ENCODE measurements at regions not wholly inside any gene's neighbourhood (a gene's known extent, or its start where the extent isn't known, plus 50 kb on each side); places are given as distances from the start of the nearest gene placed in this dataset.
"Not testable (repeated sequence)": the region's sequence is repeated elsewhere in the genome, so short reads cannot be mapped to it uniquely, and the experiment has no call there.

DNA sequence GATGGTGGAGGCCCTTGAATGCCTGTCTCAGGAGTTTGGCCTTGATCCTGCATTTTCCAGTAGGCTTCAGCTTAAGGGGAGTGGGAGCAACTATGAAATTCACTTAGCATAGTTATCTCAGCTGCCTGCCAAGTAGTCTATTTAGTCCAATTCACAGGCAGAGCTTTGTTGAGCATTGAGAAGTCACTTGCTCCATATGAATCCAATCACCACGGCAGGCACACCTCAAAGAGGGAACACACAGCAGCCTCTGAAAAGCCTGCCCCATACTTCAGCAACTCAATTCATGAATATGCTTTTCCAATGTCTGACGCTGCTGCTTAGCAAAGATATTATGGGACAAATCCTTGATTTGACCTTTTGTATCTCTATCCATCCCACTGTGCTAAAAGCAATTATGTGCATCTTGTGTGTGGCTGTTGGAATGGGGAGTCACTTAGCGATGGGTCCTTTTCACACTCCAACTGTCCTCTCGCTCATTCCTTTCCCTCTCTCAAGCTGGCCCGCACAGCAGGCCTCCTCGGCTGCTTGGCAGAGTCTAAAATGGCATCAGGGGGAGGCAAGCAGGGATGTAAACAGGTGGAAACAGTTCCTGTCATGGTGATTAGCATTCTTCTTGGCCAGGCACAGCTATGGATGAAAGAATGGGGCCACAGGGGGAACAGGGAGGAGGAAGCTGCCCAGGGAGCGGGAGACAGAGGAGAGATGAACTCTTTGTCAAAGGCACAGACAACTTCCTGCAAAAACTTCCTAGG is 56.0 kb upstream of the LRPPRC start:
- no peak for DNase-seq

- DNase-seq, result no peak
Measured at GRCh38 chr2:44052584-44052983, 56.8 kb upstream of the LRPPRC start.

- DNase-seq, result no peak
Measured at GRCh38 chr2:44053052-44053451, 57.3 kb upstream of the LRPPRC start.

DNA sequence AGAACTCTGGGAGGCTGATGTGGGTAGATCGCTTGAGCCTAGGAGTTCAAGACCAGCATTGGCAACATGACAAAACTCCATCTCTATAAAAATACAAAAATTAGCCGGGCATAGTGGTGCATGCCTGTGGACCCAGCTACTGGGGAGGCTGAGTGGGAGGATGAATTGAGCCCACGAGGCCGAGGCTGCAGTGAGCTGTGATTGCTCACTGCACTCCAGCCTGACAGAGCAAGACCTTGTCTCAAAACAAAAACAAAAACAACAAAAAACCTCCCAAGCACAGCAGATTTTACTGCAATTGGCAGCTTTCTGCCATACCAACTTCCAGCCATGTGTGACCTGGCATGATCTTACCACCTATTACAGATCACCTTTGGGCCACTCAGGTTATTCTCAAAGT is 57.7 kb upstream of the LRPPRC start:
- DNase-seq, result no peak

DNA sequence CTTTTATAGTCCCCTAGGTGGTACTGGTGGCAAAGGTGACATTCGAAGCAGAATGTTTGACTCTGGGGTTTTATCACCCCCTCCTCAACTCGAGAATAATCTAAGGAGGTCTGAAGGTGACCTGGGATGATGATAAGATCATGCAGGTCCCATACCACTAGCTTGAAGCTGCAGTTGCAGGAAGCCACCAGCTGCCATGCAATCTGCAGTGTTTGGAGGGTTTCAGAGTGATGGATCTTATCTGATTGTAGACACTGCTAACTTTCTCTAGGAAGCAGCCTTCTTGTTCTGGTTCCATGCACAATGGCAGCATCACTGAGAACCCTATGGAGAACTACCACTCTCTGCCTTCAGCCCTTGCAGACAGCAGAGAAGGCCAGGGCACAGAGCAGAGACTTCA is 59.4 kb upstream of the LRPPRC start:
- DNase-seq, result no peak

GRCh38 chr2:44055664-44056063 is 59.9 kb upstream of the LRPPRC start:
- no peak for DNase-seq

DNA sequence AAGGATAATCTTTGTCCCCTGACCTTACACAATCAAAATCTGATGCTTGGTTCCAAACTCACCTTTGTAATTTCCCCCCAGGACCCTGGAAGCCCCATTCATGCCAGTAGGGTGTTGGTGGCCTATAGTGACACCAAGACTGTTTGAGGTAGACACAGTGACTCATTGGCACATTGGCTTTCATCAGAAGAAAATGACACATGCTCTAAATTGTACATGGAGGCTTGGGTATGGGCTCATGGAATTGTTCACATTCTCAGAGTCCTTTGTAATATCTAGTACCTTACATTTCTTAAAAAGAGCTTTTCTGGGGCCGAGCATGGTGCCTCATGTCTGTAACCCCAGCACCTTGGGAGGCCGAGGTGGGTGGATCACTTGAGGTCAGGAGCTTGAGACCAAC is 61.2 kb upstream of the LRPPRC start:
- DNase-seq, result no peak

- DNase-seq, result not testable (repeated sequence)
Measured at GRCh38 chr2:44060286-44060685, 64.5 kb upstream of the LRPPRC start.

GRCh38 chr2:44060990-44061389 is 65.2 kb upstream of the LRPPRC start:
- DNase-seq, result no peak

DNA sequence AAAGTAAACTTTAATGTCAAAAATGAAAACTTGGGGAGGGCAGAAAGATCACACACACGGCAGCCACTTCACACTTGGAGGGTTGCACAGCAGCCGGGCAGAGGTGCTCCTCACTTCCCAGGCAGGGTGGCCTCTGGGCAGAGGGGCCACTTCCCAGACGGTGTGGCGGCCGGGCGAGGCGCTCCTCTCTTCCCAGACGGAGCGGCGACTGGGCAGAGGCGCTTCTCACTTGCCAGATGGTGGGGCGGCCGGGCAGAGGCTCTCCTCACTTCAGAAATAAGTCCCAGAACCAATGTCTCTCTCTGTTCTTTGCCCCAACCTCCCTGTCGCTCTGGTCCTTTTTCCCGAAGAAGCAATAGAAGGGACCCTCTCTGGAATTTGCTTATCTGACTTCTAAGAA is 65.7 kb upstream of the LRPPRC start:
- DNase-seq, result no peak

GRCh38 chr2:44061876-44062275 is 66.1 kb upstream of the LRPPRC start:
- no peak for DNase-seq

- no peak for DNase-seq
Measured at GRCh38 chr2:44063033-44063432, 67.2 kb upstream of the LRPPRC start.

- DNase-seq, result not testable (repeated sequence)
Measured at GRCh38 chr2:44064281-44064680, 68.5 kb upstream of the LRPPRC start.

DNA sequence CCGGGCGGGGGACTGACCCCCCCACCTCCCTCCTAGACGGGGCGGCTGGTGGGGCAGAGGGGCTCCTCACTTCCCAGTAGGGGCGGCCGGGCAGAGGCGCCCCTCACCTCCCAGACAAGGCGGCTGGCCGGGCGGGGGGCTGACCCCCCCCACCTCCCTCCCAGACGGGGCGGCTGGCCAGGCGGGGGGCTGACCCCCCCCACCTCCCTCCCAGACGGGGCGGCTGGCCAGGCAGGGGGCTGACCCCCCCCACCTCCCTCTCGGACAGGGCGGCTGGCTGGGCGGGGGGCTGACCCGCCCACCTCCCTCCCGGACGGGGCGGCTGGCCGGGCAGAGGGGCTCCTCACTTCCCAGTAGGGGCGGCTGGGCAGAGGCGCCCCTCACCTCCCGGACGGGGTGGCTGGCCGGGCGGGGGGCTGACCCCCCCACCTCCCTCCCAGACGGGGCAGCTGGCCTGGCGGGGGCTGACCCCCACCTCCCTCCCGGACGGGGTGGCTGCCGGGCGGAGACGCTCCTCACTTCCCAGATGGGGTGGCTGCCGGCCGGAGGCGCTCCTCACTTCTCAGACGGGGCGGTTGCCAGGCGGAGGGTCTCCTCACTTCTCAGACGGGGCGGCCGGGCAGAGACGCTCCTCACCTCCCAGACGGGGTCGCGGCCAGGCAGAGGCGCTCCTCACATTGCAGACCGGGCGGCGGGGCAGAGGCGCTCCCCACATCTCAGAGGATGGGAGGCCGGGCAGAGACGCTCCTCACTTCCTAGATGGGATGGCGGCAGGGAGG is 71.4 kb upstream of the LRPPRC start:
- DNase-seq, result not testable (repeated sequence)

GRCh38 chr2:44067791-44068181 is 72.0 kb upstream of the LRPPRC start:
- DNase-seq, result not testable (repeated sequence)

GRCh38 chr2:44071454-44072046 is 75.8 kb upstream of the LRPPRC start:
- no peak for DNase-seq

DNA sequence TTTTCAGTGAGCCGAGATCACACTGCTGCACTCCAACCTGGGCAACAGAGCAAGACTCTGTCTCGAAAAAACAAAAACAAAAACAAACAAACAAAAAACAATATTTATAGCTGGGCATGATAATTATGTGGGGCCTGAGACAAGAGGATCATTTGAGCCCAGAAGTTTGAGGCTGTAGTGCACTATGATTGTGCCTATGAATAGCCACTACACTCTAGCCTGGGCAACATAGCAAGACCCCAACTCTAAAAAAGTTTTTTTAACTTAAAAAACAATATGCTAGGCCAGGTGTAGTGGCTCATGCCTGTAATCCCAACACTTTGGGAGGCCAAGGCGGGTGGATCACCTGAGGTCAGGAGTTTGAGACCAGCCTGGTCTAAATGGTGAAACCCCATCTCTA is 77.9 kb upstream of the LRPPRC start:
- not testable (repeated sequence) for DNase-seq

DNA sequence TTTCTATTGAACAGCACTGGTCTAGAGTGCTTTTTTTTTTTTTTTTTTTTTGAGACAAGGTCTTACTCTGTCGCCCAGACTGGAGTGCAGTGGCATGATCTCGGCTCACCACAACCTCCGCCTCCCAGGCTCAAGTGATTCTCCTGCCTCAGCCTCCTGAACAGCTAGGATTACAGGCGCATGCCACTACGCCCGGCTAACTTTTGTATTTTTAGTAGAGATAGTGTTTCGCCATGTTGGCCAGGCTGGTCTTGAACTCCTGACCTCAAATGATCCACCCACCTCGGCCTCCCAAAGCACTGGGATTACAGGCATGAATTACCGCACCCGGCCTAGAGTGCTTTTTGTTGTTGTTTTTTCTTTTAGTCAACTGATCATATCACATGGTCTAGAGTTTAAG is 79.0 kb upstream of the LRPPRC start:
- not testable (repeated sequence) for DNase-seq

DNA sequence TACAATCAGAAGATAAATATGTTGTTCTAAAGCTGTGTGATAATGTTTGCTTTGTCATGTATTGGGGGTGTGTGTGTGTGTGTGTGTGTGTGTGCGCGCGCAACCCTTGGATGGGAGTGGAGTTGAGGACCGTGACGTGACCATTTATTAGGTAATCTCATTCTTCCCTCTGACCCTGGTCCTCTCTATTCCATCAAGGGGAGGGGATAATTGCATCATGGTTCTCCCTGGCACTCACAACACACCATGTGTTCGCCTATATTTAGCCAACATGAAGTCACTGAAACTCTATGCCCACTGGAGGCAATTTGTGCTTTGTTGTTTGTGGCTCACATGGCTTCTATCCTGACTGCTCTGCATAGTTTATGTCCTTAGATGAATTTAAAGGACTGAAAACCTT is 79.8 kb upstream of the LRPPRC start:
- peak; percentile 26 for DNase-seq

DNA sequence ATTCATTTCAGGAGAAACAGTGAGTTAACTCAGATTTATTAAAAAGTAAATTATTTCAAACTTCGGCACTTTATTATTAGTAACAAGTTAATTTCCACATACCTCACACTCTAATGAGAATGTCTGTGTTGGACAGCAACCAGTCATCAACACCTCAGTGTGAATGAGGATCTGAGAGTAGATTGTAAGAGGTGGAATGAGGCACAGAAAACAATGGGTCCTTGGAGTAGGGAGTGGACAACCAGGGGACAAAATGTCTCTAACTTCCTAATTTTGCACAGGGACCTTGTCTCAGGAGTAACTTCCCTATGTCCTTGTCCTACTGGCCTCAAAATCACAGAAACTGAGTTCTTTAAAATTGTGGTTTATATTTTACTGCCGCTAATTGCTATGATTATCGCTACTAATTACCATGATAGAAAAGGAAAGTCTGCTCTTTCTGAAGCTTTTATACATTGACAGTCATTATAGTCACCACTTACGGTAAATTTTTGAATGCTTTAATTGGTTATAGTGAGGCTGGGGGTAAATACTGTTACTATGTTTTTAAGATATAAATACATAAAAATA is 82.2 kb upstream of the LRPPRC start:
- DNase-seq, result no peak

GRCh38 chr2:44079686-44080085 is 83.9 kb upstream of the LRPPRC start:
- DNase-seq, result no peak

GRCh38 chr2:44083054-44083453 is 85.6 kb upstream of the PPM1B start:
- DNase-seq, result no peak

DNA sequence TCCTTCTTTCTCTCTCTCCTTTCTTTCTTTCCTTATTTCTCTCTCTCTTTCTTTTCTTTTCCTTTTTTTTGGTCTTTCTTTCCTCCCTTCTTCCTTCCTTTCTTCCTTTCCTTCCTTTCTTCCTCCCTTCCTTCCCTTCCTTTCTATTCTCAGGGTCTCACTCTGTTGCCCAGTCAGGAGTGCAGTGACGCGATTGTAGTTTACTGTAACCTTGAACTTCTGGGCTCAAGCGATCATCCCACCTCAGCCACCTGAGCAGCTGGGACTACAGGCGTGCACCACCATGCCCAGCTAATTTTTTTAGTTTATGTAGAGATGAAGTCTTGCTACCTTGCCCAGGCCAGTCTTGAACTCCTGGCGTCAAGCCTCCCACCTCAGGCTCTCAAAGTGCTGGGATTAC is 83.8 kb upstream of the PPM1B start:
- no peak for DNase-seq

Data from skin of body (tissue), 1 donor.